KMS-11 (cell line): ENCODE measurements at regions not wholly inside any gene's neighbourhood (a gene's known extent, or its start where the extent isn't known, plus 50 kb on each side); places are given as distances from the start of the nearest gene placed in this dataset.

Experiments used
- H2AFZ ChIP-seq: fragments of 200-600 bp; sonication (generic); 2 replicates; pipeline ENCODE4 v1.6.1; 2016; ENCODE audit warnings: antibody characterized with exemption, mixed run types, low read depth
- H3K27ac ChIP-seq: fragments of 200-600 bp; sonication (generic); 2 replicates; pipeline ENCODE4 v1.6.1; 2016; ENCODE audit warnings: mild to moderate bottlenecking, mixed run types
- H3K27me3 ChIP-seq: fragments of 200-600 bp; sonication (generic); 2 replicates; pipeline ENCODE4 v1.6.1; 2017; ENCODE audit warnings: mild to moderate bottlenecking, low read depth, mixed run types, moderate library complexity; ENCODE audit not compliant: insufficient read depth
- H3K36me3 ChIP-seq: fragments of 200-600 bp; sonication (generic); 2 replicates; pipeline ENCODE4 v1.6.1; 2017; ENCODE audit warnings: mild to moderate bottlenecking, mixed run types; ENCODE audit not compliant: insufficient read depth
- H3K4me1 ChIP-seq: fragments of 200-600 bp; sonication (generic); 2 replicates; pipeline ENCODE4 v1.6.1; 2016; ENCODE audit warnings: mild to moderate bottlenecking, low read depth, mixed run types; ENCODE audit not compliant: poor library complexity, severe bottlenecking
- H3K4me2 ChIP-seq: fragments of 200-600 bp; sonication (generic); 2 replicates; pipeline ENCODE4 v1.7.0; 2016; ENCODE audit warnings: mild to moderate bottlenecking, mixed run types
- H3K4me3 ChIP-seq: fragments of 200-600 bp; sonication (generic); IDR thresholded peaks from 2 replicates; pipeline ENCODE4 v1.6.1; 2017; ENCODE audit warnings: low read depth, low read length, mixed read lengths; ENCODE audit not compliant: insufficient read depth
- H3K79me2 ChIP-seq: fragments of 200-600 bp; sonication (generic); 2 replicates; pipeline ENCODE4 v1.6.1; 2016; ENCODE audit warnings: low read depth, mixed run types; ENCODE audit not compliant: insufficient read depth
- H3K9ac ChIP-seq: fragments of 200-600 bp; sonication (generic); 2 replicates; pipeline ENCODE4 v1.6.1; 2016; ENCODE audit warnings: mild to moderate bottlenecking, mixed run types
- H4K20me1 ChIP-seq: fragments of 200-600 bp; sonication (generic); 2 replicates; pipeline ENCODE4 v1.6.1; 2016; ENCODE audit warnings: mild to moderate bottlenecking, mixed run types; ENCODE audit not compliant: insufficient read depth
- TF ChIP-seq, protein P1 (sequence below): fragments of 200-600 bp; sonication (generic); conservative IDR thresholded peaks from 2 replicates; pipeline ENCODE4 v1.6.1; 2017; ENCODE audit warnings: low read depth, mild to moderate bottlenecking, antibody characterized with exemption, low read length, moderate library complexity, mixed read lengths

DNA sequence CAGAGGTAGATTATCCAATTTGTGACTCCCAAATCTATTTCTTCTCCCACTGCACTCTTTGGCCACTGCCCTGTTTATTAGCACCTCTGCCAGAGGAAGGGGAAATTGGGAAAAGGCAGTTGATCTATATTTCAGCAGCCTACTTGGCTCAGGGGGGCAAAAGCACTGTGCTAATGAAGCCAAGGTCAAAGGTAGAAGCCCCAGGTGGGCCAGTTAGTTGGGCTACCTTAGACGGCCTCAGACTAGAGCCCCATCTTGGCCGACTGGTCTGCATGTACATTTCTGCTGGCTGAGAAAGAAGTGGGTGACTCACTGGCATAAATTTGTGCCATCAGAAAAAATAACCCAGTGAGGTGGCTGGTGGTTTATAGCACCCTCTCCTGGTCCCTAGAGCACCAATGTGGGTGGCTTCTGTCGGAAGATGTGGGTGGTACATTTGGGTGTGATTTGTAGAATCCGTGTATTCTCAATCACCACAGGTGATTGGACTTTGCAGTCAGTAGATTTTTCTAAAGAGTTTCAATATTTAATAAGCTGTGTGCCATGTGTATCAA, 293.3 kb upstream of the MKI67 start:
- no peak overlapping the region for H3K4me3 ChIP-seq
- no peaks in the 10 kb centered on the region for H4K20me1 ChIP-seq
- H3K4me1 ChIP-seq: no peaks in the 10 kb centered on the region
- H2AFZ ChIP-seq: no peak overlapping the region
- no peaks in the 10 kb centered on the region for H3K27me3 ChIP-seq
- no peak overlapping the region for H3K9ac ChIP-seq
- H3K79me2 ChIP-seq: no peaks in the 10 kb centered on the region
- H3K27ac ChIP-seq: no peak overlapping the region
- no peaks in the 10 kb centered on the region for H3K36me3 ChIP-seq
- TF ChIP-seq, protein P1, sequence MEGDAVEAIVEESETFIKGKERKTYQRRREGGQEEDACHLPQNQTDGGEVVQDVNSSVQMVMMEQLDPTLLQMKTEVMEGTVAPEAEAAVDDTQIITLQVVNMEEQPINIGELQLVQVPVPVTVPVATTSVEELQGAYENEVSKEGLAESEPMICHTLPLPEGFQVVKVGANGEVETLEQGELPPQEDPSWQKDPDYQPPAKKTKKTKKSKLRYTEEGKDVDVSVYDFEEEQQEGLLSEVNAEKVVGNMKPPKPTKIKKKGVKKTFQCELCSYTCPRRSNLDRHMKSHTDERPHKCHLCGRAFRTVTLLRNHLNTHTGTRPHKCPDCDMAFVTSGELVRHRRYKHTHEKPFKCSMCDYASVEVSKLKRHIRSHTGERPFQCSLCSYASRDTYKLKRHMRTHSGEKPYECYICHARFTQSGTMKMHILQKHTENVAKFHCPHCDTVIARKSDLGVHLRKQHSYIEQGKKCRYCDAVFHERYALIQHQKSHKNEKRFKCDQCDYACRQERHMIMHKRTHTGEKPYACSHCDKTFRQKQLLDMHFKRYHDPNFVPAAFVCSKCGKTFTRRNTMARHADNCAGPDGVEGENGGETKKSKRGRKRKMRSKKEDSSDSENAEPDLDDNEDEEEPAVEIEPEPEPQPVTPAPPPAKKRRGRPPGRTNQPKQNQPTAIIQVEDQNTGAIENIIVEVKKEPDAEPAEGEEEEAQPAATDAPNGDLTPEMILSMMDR: no peak
- H3K4me2 ChIP-seq: no peak overlapping the region

DNA sequence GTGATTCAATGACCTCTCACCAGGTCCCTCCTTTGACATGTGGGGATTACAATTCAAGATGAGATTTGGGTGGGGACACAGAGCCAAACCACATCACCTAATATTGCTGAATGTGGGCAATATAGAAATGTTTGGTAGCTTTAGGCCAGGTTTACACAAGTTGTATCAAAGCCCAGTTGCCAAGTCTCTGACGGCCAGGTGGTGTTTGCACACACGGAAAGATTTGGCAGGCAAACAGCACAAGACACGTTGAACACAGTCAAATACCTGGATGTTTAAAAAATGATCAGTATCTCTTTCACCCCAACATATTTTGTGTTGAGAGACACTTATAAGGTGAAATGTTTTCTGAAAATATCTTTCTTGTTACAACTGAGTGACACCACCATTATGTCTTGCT, 294.4 kb upstream of the MKI67 start:
- Histone ChIP-seq H3K4me3 (no peak overlapping the region), H3K9ac (no peak overlapping the region), H2AFZ (no peak overlapping the region), H4K20me1 (no peaks in the 10 kb centered on the region), H3K27me3 (no peaks in the 10 kb centered on the region), H3K79me2 (no peaks in the 10 kb centered on the region), H3K4me2 (no peak overlapping the region), H3K36me3 (no peaks in the 10 kb centered on the region), H3K4me1 (no peaks in the 10 kb centered on the region), H3K27ac (no peak overlapping the region)
- TF ChIP-seq, protein P1: no peak

DNA sequence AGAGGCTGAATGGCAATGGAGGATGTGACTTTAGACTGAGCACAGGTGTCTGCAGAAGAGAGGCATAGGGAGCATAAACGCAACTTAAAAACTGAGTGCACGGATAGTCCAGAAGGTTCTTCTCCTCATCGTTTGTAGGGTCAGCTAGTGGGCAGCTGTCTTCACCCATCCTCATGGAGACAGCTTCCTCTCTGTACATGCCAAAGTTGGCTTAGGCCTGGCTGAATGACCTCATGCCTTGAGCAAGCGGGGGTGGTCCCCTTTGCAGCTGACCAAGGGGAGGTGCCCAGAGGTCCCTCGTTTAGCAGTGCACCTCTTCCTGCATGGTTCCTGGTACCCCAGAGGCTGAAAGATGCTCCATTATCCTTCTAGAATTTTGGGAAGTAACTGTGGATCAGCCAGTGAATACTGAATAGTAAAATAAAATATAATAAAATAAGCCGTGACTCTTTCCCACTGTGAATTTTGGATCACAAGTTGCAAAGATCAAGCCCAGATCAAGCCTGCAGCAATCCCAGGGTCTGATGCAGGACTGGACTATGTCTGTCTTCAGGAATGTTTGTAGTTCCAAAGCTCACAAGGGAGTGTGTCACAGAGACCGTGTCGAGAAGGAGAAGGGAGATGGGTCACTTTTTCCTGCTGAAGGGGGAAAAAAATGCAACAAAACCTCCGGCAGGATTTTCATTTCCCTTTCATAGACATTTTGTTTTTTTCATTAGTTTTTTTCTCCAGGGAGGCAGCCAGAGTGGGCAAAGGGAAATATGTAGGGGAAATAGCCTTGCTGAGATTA, 295.3 kb upstream of the MKI67 start:
- Histone ChIP-seq H2AFZ (no peak overlapping the region), H3K27ac (no peak overlapping the region), H3K36me3 (no peaks in the 10 kb centered on the region), H3K4me3 (no peak overlapping the region), H4K20me1 (no peaks in the 10 kb centered on the region), H3K9ac (no peak overlapping the region), H3K4me1 (no peaks in the 10 kb centered on the region), H3K27me3 (no peaks in the 10 kb centered on the region), H3K79me2 (no peaks in the 10 kb centered on the region), H3K4me2 (no peak overlapping the region)
- TF ChIP-seq, protein P1: no peak

DNA sequence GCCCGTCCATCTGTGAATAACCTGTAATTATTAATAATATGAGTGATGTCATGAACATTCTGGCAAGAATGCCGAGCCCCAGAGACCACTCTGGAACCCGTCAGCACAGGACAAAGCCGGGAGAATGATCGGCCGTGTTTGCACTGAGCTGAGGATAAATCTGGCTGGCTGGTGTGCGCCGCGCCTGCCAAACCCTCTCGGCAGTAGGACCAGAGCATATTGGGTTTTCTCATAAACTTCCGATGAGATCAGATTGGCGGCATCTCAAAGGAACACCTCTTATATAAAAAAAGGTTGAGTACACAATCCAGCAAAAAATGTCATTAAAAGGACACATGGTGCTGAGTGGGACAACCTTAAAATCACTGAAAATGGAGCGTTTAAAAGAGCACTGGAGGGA, 296.0 kb upstream of the MKI67 start:
- H3K36me3 ChIP-seq: no peaks in the 10 kb centered on the region
- no peak overlapping the region for H3K27ac ChIP-seq
- no peak overlapping the region for H3K4me2 ChIP-seq
- H3K27me3 ChIP-seq: no peaks in the 10 kb centered on the region
- H3K9ac ChIP-seq: no peak overlapping the region
- H2AFZ ChIP-seq: no peak overlapping the region
- H3K79me2 ChIP-seq: no peaks in the 10 kb centered on the region
- H3K4me1 ChIP-seq: no peaks in the 10 kb centered on the region
- TF ChIP-seq, protein P1: no peak
- H3K4me3 ChIP-seq: no peak overlapping the region
- no peaks in the 10 kb centered on the region for H4K20me1 ChIP-seq
